GM12892 (cell line): ENCODE measurements at regions not wholly inside any gene's neighbourhood (a gene's known extent, or its start where the extent isn't known, plus 50 kb on each side); places are given as distances from the start of the nearest gene placed in this dataset.

Source experiments
- POLR2A ChIP-seq: IDR thresholded peaks from 2 replicates; pipeline ENCODE4 v1.6.1; 2011; ENCODE audit warnings: low read depth, low read length, control low read depth
- POLR2AphosphoS5 ChIP-seq: IDR thresholded peaks from 2 replicates; pipeline ENCODE4 v1.6.1; 2011; ENCODE audit warnings: low read depth, low read length, control low read depth
- TAF1 ChIP-seq: IDR thresholded peaks from 2 replicates; pipeline ENCODE4 v1.6.1; 2011; ENCODE audit warnings: low read depth, mild to moderate bottlenecking, control low read depth, low read length, borderline replicate concordance

DNA sequence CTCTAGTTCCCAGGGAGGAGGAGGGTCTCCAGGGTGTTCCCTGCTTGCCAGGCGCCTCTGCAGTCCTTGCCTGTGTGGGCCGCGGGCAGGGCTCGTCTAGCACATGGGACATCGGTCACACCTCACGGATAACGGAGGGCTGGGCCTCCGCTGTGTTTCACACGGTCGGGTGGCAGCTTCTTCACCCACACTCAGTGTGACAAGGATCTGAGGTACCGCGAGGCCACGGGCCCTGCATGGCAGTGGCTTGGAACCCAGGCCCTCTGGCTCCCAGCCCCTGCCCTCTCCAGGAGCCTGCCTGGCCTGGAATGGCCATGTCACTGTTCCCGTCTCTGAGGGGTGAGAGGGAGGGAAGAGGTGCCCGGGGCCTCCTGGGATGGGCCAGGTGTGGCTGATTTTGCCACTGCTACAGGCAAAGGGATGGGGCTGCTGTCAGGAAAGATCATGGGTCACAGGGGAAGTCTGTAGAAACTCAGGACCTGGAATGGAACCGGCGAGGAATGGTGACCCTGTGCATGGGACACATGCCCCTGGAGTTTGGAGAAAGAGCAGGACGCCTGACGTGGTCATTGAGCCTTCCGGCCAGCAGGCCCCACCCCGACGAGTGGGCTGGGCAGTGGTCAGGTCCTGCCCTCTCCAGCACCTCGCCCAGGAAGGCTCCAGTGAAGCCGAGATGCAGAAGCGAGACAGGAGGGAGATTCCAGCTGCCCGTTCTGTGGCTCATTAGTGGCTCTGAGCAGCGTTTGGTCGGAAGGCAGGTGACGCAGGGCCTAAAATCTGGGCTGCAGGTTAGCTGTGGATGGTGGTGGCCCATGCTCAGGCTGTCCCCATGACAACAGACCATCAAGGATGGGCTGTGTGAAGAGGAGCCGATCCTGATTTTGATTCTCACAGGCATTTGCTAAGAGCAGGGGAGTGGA lies 76.5 kb upstream of the GSE1 start:
- TF ChIP-seq POLR2A, result no peak
- TF ChIP-seq TAF1, result no peak
- no peak for TF ChIP-seq POLR2AphosphoS5
